Spleen (tissue), 7 donors: ENCODE measurements at regions not wholly inside any gene's neighbourhood (a gene's known extent, or its start where the extent isn't known, plus 50 kb on each side); places are given as distances from the start of the nearest gene placed in this dataset.
"Not testable (repeated sequence)": the region's sequence is repeated elsewhere in the genome, so short reads cannot be mapped to it uniquely, and the experiment has no call there.

Source experiments
- POLR2A ChIP-seq, 3 donors: fragments of 450-650 bp; IDR thresholded peaks; one replicate each; pipeline ENCODE4 v1.5.1; 2017; ENCODE audit warnings: antibody characterized with exemption in 3 of 3, mild to moderate bottlenecking in 1 of 3
- POLR2AphosphoS5 ChIP-seq, 3 donors: sonication (generic); formaldehyde crosslinking; IDR thresholded peaks; one replicate each; pipeline ENCODE4 v1.5.1; 2017; ENCODE audit warnings: antibody characterized with exemption in 3 of 3
- TF ChIP-seq, protein P1 (sequence below), 11 experiments: fragments of 200-600 bp in 7 of 11; fragments of 450-650 bp in 4 of 11; sonication (generic) in 4 of 11; IDR thresholded peaks in 8 of 11; conservative IDR thresholded peaks in 3 of 11; 1 replicate in 7 of 11; 2 replicates in 4 of 11; pipeline versions ENCODE4 v1.4.0 to v1.8.0; 2016 to 2021; ENCODE audit warnings: antibody characterized with exemption in 11 of 11, inconsistent platforms in 4 of 11, mild to moderate bottlenecking in 1 of 11
- donor health status: DM: no; HTN: no; CAD: no; lungs with moderate emphysema.
- donor health status: DM: no; HTN: no; CAD: no.
- donor health status: DM: no; HTN: no; CAD: no.

DNA sequence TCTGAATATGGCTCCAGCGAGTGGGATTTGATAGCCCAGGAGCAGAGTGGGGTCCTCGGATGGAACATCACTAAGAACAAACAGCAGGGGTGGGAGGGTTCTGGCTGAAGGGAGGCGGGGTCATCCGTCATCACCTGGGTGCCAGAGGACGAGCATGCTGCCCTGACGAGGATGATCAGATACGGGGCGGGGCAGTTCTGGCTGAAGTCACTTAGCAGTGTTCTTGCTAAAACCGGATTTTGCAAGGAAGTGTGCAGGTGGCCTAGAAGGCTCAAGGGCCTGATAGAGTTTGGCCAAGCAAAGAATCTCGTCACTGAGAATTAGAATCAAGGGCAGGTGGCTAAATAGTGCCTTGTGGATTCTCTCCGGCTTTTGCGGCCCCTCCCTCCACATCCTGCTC, 4442.5 kb upstream of the TPTE start:
- TF ChIP-seq, protein P1, sequence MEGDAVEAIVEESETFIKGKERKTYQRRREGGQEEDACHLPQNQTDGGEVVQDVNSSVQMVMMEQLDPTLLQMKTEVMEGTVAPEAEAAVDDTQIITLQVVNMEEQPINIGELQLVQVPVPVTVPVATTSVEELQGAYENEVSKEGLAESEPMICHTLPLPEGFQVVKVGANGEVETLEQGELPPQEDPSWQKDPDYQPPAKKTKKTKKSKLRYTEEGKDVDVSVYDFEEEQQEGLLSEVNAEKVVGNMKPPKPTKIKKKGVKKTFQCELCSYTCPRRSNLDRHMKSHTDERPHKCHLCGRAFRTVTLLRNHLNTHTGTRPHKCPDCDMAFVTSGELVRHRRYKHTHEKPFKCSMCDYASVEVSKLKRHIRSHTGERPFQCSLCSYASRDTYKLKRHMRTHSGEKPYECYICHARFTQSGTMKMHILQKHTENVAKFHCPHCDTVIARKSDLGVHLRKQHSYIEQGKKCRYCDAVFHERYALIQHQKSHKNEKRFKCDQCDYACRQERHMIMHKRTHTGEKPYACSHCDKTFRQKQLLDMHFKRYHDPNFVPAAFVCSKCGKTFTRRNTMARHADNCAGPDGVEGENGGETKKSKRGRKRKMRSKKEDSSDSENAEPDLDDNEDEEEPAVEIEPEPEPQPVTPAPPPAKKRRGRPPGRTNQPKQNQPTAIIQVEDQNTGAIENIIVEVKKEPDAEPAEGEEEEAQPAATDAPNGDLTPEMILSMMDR (IDR thresholded peaks at IDR 0.05 in 8 of 11, conservative IDR thresholded peaks at IDR 0.05 in 3 of 11), result not testable (repeated sequence)
- TF ChIP-seq POLR2A, POLR2AphosphoS5 (IDR thresholded peaks at IDR 0.05): not testable (repeated sequence)
